ENCODE measurements at regions not wholly inside any gene's neighbourhood (a gene's known extent, or its start where the extent isn't known, plus 50 kb on each side); places are given as distances from the start of the nearest gene placed in this dataset.

GRCh38 chr3:153448151-153448829, 286.3 kb downstream of the RAP2B start:
- Histone ChIP-seq H3K4me3 (ENCODE audit: low read length) (no peak overlapping the region), H3K4me2 (ENCODE audit: low read length) (no peak overlapping the region), H3K9me2 (replicated peaks; ENCODE audit: control insufficient read depth, low read length) (no peaks in the 10 kb centered on the region), H3K27ac (ENCODE audit: low read depth, low read length) (no peak overlapping the region), H3K36me3 (ENCODE audit: control insufficient read depth, low read length) (no peaks in the 10 kb centered on the region), H4K20me1 (ENCODE audit: control insufficient read depth, insufficient read depth, low read depth, low read length) (no peaks in the 10 kb centered on the region), H3K27me3 (ENCODE audit: control insufficient read depth, low read length) (no peaks in the 10 kb centered on the region), H3K79me2 (ENCODE audit: control insufficient read depth, low read length) (no peaks in the 10 kb centered on the region), H3K9me3 (ENCODE audit: control insufficient read depth, insufficient read depth, low read length) (no peaks in the 10 kb centered on the region), H3F3A (ENCODE audit: control insufficient read depth, insufficient read depth) (no peaks in the 10 kb centered on the region), H3K4me1 (ENCODE audit: control insufficient read depth, low read length) (no peaks in the 10 kb centered on the region)
- TF ChIP-seq CTCF (IDR thresholded peaks at IDR 0.05; ENCODE audit: low read depth, low read length, poor library complexity, severe bottlenecking) (no peak), EZH2phosphoT487 (IDR thresholded peaks at IDR 0.05; ENCODE audit: borderline replicate concordance, low read length) (no peak)

GRCh38 chr3:153456833-153457545, 295.0 kb downstream of the RAP2B start:
- Histone ChIP-seq H3F3A (ENCODE audit: control insufficient read depth, insufficient read depth) (no peaks in the 10 kb centered on the region), H3K36me3 (ENCODE audit: control insufficient read depth, low read length) (no peaks in the 10 kb centered on the region), H3K79me2 (ENCODE audit: control insufficient read depth, low read length) (no peaks in the 10 kb centered on the region), H3K9me2 (replicated peaks; ENCODE audit: control insufficient read depth, low read length) (no peaks in the 10 kb centered on the region), H3K4me3 (ENCODE audit: low read length) (no peak overlapping the region), H3K9me3 (ENCODE audit: control insufficient read depth, insufficient read depth, low read length) (no peaks in the 10 kb centered on the region), H4K20me1 (ENCODE audit: control insufficient read depth, insufficient read depth, low read depth, low read length) (no peaks in the 10 kb centered on the region), H3K4me2 (ENCODE audit: low read length) (no peak overlapping the region), H3K27me3 (ENCODE audit: control insufficient read depth, low read length) (no peaks in the 10 kb centered on the region), H3K4me1 (ENCODE audit: control insufficient read depth, low read length) (no peaks in the 10 kb centered on the region), H3K27ac (ENCODE audit: low read depth, low read length) (no peak overlapping the region)
- TF ChIP-seq EZH2phosphoT487 (IDR thresholded peaks at IDR 0.05; ENCODE audit: borderline replicate concordance, low read length) = no peak
- TF ChIP-seq CTCF (IDR thresholded peaks at IDR 0.05; ENCODE audit: low read depth, low read length, poor library complexity, severe bottlenecking) = no peak

DNA sequence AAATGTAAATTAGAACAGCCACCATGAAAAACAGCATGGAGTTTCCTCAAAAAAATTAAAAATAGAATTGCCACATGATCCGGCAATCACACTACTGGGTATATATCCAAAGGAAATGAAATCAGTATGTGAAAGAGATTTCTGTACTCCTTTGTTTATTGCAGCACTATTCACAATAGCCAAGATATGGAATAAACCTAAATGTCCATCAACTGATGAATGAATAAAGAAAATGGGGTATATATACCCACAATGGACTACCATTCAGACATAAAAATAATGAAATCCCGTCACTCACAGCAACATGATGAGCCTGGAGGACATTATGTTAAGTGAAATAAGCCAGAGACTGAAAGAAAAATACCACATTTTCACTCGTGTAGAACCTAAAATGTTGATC, 296.9 kb downstream of the RAP2B start:
- no peaks in the 10 kb centered on the region for H3K36me3 ChIP-seq (ENCODE audit: control insufficient read depth, low read length)
- H4K20me1 ChIP-seq (ENCODE audit: control insufficient read depth, insufficient read depth, low read depth, low read length) = no peaks in the 10 kb centered on the region
- no peaks in the 10 kb centered on the region for H3K9me2 ChIP-seq (replicated peaks; ENCODE audit: control insufficient read depth, low read length)
- no peaks in the 10 kb centered on the region for H3K79me2 ChIP-seq (ENCODE audit: control insufficient read depth, low read length)
- H3K27me3 ChIP-seq (ENCODE audit: control insufficient read depth, low read length) = no peaks in the 10 kb centered on the region
- H3K9me3 ChIP-seq (ENCODE audit: control insufficient read depth, insufficient read depth, low read length) = no peaks in the 10 kb centered on the region
- H3K4me2 ChIP-seq (ENCODE audit: low read length) = no peak overlapping the region
- H3K4me1 ChIP-seq (ENCODE audit: control insufficient read depth, low read length) = peaks cover 2% of the 10 kb centered on the region
- no peak overlapping the region for H3K27ac ChIP-seq (ENCODE audit: low read depth, low read length)
- no peak for TF ChIP-seq CTCF (IDR thresholded peaks at IDR 0.05; ENCODE audit: low read depth, low read length, poor library complexity, severe bottlenecking)
- TF ChIP-seq EZH2phosphoT487 (IDR thresholded peaks at IDR 0.05; ENCODE audit: borderline replicate concordance, low read length) = no peak
- H3K4me3 ChIP-seq (ENCODE audit: low read length) = no peak overlapping the region
- H3F3A ChIP-seq (ENCODE audit: control insufficient read depth, insufficient read depth) = no peaks in the 10 kb centered on the region
